ENCODE measurements at regions not wholly inside any gene's neighbourhood (a gene's known extent, or its start where the extent isn't known, plus 50 kb on each side); places are given as distances from the start of the nearest gene placed in this dataset.

DNA sequence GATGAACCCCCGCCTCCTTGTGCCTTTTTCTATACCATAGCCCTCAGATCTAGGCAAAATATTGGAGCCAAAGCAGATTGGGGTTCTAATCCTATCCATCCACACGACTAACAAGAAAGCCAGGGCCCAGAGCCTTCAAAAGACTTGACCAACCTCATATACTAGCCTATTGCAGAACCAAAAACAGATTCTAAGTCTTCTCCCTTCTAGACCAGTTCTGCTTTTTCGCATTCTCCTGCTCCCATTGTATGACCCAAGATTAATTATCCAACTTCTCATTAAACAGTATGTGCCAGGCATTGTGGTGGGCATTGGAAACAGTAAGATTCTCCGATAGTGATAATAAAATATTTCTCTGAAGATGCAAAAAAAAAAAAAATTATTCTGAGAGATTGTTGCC, 113.7 kb upstream of the JARID2 start:
- no peaks in the 10 kb centered on the region for H3K9me3 ChIP-seq (ENCODE audit: control insufficient read depth in 4 of 4, insufficient read depth in 3 of 4, low read length in 3 of 4)
- H3K36me3 ChIP-seq (ENCODE audit: control insufficient read depth in 4 of 4, insufficient read depth in 4 of 4, low read length in 4 of 4): no peaks in the 10 kb centered on the region
- H3K4me3 ChIP-seq: no peak overlapping the region
- peaks cover 0 to 13% (median 0%) of the 10 kb centered on the region in 5 donors for H3K4me1 ChIP-seq (ENCODE audit: control insufficient read depth in 5 of 5, insufficient read depth in 5 of 5, low read length in 5 of 5)
- H3K27ac ChIP-seq (ENCODE audit: low read depth in 1 of 2, low read length in 1 of 2): no peak overlapping the region
- no peak overlapping the region for H3K9ac ChIP-seq (ENCODE audit: insufficient read depth in 1 of 2, low read length in 2 of 2)
- 87 to 90% methylated on average over 4 of the region's 4 CpGs for WGBS, 2 donors
- TF ChIP-seq, protein P1, sequence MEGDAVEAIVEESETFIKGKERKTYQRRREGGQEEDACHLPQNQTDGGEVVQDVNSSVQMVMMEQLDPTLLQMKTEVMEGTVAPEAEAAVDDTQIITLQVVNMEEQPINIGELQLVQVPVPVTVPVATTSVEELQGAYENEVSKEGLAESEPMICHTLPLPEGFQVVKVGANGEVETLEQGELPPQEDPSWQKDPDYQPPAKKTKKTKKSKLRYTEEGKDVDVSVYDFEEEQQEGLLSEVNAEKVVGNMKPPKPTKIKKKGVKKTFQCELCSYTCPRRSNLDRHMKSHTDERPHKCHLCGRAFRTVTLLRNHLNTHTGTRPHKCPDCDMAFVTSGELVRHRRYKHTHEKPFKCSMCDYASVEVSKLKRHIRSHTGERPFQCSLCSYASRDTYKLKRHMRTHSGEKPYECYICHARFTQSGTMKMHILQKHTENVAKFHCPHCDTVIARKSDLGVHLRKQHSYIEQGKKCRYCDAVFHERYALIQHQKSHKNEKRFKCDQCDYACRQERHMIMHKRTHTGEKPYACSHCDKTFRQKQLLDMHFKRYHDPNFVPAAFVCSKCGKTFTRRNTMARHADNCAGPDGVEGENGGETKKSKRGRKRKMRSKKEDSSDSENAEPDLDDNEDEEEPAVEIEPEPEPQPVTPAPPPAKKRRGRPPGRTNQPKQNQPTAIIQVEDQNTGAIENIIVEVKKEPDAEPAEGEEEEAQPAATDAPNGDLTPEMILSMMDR (IDR thresholded peaks at IDR 0.05; ENCODE audit: control extremely low read depth, extremely low read depth): no peak
- no peak for ATAC-seq (ENCODE audit: insufficient read depth, low FRiP score)
- peak in 1 of 3 donors; percentile 12 for DNase-seq
- H3K27me3 ChIP-seq (ENCODE audit: control insufficient read depth in 3 of 3, insufficient read depth in 3 of 3, low read length in 2 of 3): no peaks in the 10 kb centered on the region

DNA sequence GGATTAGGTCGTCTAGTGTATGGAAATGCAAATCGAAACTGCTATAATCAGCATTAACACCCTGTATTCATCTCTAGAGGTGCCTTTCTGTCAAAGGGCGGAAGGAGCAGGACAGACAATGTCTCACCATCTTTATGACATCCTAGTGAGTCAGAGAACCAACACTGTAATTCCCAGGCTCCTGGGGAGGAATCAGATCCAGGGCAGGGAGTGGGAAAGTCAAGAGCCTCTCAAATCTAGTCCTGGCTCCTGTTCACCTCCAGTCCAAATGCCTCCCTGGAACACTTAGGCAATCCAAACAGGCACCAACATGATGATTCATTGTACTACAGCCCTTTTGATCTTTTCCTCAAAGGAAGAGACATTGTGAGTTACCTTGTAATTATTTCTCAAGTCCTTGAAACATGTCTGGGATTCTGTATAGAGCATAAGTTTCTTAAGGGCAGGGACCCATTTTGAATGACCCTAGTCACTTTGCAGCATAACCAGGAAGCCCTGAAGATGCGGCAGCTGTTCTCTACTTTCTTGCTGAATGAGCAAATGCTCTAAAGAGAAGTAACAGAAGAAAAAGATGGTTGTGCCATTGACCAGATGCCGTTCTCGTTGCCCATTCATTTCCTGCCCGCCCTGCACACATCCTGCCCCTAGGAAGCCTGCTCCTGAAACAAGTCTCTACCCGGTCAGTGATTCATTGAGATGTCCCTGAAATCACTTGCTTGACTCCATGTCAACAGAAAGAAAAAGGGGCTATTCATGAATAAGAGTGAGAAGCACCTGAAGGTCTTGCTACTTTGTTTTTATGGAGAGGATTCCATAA, 112.8 kb upstream of the JARID2 start:
- Histone ChIP-seq H3K27ac (ENCODE audit: low read depth in 1 of 2, low read length in 1 of 2) (no peak overlapping the region), H3K4me1 (ENCODE audit: control insufficient read depth in 5 of 5, insufficient read depth in 5 of 5, low read length in 5 of 5) (peaks cover 0 to 13% (median 0%) of the 10 kb centered on the region in 5 donors), H3K27me3 (ENCODE audit: control insufficient read depth in 3 of 3, insufficient read depth in 3 of 3, low read length in 2 of 3) (no peaks in the 10 kb centered on the region), H3K9ac (ENCODE audit: insufficient read depth in 1 of 2, low read length in 2 of 2) (no peak overlapping the region), H3K4me3 (no peak overlapping the region), H3K36me3 (ENCODE audit: control insufficient read depth in 4 of 4, insufficient read depth in 4 of 4, low read length in 4 of 4) (no peaks in the 10 kb centered on the region), H3K9me3 (ENCODE audit: control insufficient read depth in 4 of 4, insufficient read depth in 3 of 4, low read length in 3 of 4) (no peaks in the 10 kb centered on the region)
- TF ChIP-seq, protein P1 (IDR thresholded peaks at IDR 0.05; ENCODE audit: control extremely low read depth, extremely low read depth): no peak
- WGBS, 2 donors: 57 to 70% methylated on average over 8 of the region's 8 CpGs
- DNase-seq: peak in 1 of 3 donors; percentile 14
- ATAC-seq (ENCODE audit: insufficient read depth, low FRiP score): peak; percentile 56

DNA sequence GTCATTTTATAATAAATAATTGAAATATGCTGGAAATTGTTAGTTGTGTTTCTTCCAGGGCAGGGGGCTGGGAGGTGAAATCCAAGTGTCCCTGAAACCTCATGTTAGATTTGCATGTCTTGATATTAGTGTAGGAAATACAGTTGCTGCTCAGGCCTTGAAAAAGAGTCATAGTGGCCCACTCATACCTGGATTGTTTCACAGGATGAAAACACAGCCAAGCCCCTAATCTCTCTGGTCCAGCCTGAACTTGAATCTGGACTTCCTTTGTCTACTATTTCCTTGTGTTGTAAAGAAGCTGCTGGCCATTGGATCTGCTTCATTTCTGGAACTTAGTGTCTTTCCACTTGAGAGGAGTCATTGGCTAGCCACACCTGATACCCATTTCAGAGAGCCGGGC, 108.8 kb upstream of the JARID2 start:
- no peaks in the 10 kb centered on the region for H3K9me3 ChIP-seq (ENCODE audit: control insufficient read depth in 4 of 4, insufficient read depth in 3 of 4, low read length in 3 of 4)
- TF ChIP-seq, protein P1 (IDR thresholded peaks at IDR 0.05; ENCODE audit: control extremely low read depth, extremely low read depth): no peak

More for the DNA sequence above, 108.8 kb upstream of the JARID2 start:
- peaks cover 0 to 7% (median 0%) of the 10 kb centered on the region in 5 donors for H3K4me1 ChIP-seq (ENCODE audit: control insufficient read depth in 5 of 5, insufficient read depth in 5 of 5, low read length in 5 of 5)
- ATAC-seq (ENCODE audit: insufficient read depth, low FRiP score) (no peak), DNase-seq (no peak)
- no peak overlapping the region for H3K9ac ChIP-seq (ENCODE audit: insufficient read depth in 1 of 2, low read length in 2 of 2)
- peaks cover 0 to 4% (median 0%) of the 10 kb centered on the region in 3 donors for H3K27me3 ChIP-seq (ENCODE audit: control insufficient read depth in 3 of 3, insufficient read depth in 3 of 3, low read length in 2 of 3)
- H3K4me3 ChIP-seq: no peak overlapping the region
- 91 to 100% methylated on average over 1 of the region's 1 CpG for WGBS, 2 donors
- H3K27ac ChIP-seq (ENCODE audit: low read depth in 1 of 2, low read length in 1 of 2): no peak overlapping the region
- H3K36me3 ChIP-seq (ENCODE audit: control insufficient read depth in 4 of 4, insufficient read depth in 4 of 4, low read length in 4 of 4): no peaks in the 10 kb centered on the region
